Stimulated activated CD8-positive, alpha-beta memory T cell treated with anti-CD3 and anti-CD28 coated beads, Interleukin-15, amount 100 ng/mL, for 1 hour (primary cell): ENCODE measurements at regions not wholly inside any gene's neighbourhood (a gene's known extent, or its start where the extent isn't known, plus 50 kb on each side); places are given as distances from the start of the nearest gene placed in this dataset.
"Not testable (repeated sequence)": the region's sequence is repeated elsewhere in the genome, so short reads cannot be mapped to it uniquely, and the experiment has no call there.

Experiments
- DNase-seq: peaks from one replicate; pipeline ENCODE4 v3.0.0-alpha.2; 2020; ENCODE audit warnings: low read depth

DNA sequence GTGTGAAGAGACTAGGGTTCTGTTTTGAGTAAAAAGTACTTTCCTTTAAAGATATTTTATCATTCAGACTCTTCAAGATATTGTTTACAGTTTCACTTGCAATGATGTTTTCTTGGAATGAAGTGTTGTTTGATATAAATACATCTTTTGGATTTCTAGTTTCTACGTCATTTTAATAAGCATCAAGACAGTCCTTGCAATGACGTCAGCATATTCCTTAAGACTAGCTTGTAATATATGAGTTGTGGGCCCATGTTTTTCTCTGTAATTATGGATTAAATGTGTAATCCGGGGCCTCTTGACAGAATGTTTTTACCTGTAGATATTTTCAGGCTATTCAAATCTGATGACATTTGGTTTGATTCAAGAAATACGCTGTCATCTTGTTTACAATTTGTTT lies 66.1 kb downstream of the RBMX2 start:
- DNase-seq = no peak

DNA sequence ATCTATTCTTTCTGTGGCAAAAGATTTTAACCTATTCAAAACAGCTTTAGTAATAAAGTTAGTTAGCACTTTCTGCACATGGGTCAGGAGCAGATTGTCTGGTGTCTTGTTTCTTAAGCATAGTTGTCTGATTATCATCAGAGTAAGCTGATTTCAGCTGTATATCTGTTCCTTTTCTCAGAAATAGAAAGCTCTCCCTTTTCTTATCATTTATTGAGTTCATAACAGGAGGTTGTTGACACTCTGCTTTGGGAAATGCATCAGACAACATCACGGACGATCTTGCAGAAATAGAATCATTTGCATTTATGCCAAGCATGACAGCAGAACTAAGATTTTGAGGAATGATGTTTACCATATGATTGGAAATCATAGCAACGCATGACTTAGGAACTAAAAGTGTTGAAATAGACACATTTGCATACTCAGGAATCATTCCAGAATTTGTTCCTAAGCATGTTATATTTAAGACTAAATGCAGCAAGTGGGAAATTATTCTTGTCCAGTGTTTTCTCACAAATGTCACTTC lies 66.7 kb downstream of the RBMX2 start:
- no peak for DNase-seq

DNA sequence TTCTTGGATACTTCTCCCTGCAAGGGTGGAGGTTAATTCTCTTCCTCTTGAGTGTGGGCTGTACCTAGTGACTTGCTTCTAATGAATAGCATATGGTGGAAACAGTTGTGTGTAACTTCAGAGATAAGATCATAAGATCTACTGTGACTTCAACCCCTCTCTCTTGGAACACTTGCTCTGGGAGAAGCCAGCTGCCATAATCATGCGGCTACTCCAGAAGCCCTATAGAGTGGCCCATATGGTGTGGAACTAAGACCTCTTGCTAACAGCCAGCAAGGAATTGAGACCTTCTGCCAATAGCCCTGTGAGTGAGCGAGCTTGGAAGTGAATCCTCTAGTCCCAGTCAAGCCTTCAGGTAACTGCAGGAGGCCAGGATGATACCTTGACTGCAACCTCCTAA lies 81.1 kb downstream of the RBMX2 start:
- no peak for DNase-seq

DNA sequence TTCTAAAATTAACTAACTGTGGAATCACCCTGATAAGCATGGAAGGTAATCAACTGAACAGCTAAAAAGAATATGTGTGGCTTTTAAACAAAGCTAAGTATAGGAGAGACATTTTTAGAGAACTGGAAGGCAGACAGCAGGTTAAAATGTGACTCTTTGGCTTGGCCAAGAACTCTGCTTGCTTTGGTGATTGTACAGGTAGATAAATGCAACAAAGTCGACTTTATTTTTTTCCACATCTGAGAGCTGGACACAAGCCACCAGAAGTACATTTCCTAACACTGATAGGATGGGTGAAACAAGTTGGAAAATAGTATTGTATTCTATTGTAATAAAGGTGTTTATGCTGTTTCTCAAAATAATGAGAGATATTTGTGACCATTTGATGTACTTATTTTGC lies 84.1 kb downstream of the RBMX2 start:
- no peak for DNase-seq

DNA sequence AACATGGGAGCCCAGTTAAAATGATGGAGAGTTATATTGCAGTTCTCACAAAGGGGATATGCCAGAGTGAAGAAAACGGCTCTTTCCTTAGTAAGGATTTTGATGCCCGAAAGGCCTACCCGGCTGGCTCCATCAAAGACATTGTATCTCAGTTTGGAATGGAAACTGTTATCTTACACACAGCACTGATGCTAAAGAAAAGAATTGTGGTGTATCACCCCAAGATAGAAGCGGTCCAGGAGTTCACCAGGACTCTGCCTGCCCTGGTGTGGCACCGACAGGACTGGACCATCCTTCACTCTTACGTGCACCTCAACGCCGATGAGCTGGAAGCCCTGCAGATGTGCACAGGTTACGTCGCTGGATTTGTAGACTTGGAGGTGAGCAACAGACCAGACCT lies 93.7 kb downstream of the RBMX2 start:
- DNase-seq = not testable (repeated sequence)

DNA sequence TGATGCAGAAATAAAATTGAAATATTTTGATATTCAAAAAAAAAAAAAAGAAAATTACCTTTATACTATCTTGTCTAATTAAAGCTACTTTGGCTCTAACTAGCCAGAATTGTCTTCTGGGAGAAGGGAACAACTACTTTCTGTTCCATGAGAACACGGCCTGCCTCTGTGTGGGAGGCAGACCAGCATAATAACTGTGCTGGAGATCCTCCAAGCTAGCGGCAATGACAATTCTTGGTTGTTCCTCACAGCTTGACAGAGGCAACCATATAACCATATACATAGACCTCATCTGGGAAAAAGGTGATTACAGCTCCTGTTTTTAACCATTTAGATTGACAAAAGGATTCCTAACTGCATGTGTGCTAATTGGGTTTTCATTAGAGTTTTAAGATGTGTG lies 95.7 kb downstream of the RBMX2 start:
- no peak for DNase-seq

DNA sequence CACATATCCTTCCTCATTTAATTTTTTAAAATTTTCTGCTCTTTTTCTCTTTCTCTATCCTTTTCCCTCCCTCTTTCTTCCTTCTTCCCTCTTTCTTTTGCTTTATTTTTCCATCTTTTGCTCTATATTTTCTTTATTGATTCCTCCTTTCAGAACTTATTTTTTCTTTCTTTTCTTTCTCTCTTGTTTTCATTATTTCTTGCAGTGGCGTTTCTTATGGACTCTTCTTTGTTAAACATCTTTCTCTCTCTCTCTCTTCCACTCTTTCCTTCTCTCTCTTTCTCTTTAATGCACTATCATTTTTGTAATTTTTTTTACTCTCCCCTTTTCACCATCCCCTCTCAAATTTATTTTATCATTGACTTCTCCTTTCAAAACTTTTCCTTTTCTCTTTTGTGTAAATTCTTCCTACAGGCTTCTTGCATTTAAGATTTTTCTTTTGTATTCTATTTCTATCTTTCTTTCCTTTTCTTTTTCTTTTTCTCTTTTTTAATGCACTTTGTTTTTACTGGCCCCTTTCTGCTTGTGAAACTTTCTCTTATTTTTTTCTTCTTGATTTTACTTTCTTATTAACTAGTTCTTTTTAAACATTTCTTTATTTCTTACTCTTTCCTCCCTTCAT lies 97.0 kb downstream of the RBMX2 start:
- DNase-seq = no peak

DNA sequence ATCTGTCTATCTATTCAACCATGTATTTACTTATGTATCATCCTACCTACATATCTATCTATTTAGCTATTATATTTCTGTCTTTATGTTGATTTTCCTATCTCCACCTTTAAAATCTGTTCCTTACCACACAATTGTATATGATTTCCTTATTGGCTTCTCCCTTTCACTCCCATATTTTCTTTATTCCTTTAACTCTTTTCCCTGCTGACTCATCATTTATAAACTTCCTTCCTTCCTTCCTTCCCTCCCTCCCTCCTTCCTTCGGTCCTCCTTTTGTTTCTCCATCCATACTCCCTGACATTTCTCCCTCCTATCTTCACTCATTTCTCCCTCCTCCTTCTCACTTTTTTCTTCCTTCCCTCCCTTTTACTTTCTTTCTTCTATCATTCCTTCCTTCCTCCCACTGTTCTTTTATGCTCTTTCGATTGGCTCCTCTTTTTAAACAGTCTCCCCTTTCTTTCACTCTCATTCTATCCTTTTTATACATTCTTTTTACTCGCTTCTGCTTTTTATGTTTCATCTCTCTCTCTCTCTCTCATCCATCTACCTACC lies 100.3 kb downstream of the RBMX2 start:
- DNase-seq = no peak

DNA sequence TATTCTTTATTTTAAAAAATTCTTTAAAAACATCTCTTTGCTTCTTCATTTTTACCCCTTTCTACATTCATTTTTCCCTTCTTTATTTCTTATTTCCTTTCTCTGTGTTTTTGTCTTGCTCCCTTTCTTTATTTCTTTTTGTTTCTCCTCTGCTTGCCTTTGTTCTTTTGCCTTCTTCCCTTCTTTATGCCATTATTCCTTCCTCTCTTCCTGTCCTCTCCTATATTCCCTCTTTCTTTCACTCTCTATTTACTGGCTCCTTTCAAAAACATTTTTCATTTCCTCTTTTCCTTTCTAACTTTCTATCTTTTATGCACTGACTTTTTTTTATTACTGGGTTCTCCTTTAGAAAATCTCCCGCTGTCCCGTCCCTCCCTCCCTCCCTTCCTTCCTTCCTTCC lies 102.2 kb downstream of the RBMX2 start:
- no peak for DNase-seq

DNA sequence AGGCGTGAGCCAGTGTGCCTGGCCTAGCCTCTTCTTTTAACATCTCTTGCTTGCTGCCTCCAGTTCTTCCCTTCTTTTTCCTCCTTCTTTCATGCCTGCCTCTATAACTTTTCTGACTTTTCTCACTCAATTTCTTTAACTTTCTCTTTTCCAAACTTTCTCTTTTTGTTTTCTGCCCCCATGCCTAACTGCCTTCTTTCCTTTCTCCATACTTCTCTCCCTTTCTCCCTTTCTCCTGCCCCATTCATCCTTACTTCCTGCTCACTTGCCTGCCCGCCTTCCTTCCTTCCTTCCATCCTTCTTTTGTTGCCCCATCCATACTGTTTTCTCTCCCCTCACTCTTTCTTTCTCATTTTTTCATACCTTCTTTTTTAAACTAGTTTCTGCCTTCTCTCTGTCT lies 105.2 kb downstream of the RBMX2 start:
- no peak for DNase-seq

DNA sequence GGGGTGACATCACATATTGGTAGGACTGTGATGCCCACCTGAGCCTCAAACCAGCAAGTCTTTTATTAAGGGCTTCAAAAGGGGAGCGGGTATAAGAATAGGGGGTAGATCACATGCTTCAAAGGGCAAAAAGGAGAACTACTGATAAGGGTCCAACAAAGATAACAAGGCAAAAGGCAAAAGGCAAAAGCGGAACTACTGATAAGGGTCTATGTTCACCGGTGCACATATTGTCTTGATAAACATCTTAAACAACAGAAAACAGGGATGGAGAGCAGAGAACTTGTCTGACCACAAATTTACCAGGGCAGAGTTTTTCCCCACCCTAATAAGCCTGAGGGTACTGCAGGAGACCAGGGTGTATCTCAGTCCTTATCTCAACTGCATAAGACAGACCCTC lies 110.7 kb downstream of the RBMX2 start:
- not testable (repeated sequence) for DNase-seq

DNA sequence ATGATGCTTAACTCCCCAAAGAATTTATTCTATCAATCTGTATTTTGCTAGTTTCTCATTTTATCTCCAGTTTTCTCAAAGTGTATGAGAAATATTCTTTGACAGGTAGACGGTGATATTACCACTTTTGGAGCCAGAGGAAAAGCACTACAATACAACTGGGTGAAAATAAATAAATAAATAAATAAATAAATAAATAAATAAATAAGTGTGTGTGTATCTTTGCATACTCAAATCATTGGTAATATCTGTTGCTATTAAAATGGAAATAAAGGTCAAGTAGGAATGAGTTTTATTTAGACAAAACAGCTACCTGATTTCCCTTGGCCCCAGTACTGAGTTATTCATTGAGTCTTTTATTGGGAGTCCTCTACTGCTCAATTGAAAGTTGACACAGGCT lies 114.3 kb downstream of the RBMX2 start:
- DNase-seq = no peak

DNA sequence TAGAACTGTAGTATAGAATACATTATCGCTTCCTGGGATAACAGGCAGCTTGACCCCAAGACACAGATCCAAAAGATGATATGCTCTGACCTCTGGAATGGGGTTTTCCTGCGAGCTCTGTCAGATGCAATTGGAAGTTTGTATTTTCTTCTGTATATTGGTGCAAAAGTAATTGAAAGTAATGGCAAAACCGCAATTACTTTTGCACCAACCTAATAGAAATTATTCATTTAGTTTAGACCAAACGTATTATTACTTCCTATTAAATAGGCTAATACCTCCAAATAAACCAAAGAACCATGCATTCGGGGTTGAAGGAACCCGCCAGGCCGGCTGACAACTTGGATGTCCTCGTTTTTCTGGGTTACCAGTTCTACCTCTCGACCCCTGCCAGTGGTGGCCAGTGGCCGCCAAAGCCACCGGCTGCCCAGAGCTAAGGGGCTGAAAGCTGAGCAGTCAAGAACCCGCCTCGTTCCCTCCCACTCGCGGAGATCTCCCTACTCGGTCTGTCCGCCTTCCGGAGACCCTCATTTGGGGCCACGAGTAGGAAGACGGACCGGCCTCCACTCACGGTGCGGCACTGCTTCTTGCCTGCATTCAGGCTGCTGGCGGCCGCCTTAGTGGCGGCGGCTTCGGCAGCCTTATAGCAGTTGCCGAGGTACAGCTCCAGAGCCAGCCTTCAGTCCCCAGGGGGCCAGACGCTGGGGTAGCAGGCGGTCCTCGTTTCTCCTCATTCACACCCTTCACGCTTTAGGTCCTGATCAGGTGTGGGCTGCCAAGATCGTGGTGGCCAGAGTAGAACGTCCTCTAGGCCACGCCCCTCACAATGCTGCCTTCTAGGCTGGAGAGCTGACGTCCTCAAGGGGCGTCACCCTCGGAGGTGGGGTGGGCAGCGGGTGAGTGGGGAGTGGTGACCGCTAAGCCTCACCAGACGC lies 121.9 kb downstream of the RBMX2 start:
- DNase-seq = no peak

DNA sequence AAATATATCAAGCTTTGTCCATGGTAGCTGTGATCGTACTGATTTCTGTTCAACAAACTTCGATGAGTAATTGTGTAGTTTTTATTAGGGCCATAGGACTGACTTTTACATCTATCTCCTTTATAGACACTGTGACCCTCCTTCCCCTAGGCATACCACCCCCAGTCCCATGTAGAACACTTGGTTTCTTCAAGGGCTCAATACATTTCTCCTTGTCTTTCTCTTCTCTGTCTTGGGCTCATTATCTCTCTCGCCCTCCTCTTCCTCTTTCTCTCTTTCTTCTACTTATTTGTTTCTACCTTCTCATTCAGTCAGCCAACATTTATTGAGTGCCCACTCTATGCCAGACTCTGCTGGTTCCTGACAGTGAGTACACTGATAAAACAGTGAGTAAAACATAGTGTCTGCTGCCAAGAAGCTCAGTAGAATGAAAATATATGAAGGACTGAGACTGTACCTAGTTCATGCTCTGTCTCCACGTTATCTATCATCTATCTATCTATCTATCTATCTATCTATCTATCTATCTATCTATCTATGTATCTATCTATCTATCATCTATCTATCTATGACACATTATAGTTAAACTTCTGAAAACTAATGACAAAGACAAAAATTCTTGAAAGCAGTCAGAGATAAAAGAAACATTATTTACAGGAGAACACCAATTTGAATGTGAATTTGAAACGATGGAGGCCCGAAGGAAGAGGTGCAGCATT lies 122.8 kb downstream of the RBMX2 start:
- DNase-seq = no peak

DNA sequence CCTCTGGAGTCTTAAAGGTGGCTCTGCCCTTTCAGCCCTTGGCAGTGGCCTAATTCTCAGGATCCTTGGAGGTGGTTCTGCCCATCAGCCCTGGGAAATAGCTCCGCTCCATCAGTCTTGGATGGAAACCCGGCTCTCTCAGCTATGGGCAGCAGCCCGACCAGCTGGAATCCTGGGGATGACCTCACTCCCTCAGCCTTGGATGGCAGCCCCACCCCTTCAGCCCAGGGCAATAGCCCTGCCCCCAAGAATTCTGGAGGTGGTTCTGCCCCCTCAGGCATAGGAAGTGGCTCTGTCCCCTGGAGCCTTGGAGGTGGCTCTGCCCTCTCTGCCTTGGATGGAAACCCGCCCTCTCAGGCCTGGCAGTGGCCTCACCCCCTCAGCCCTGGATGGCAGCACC lies 127.7 kb downstream of the RBMX2 start:
- DNase-seq = no peak

DNA sequence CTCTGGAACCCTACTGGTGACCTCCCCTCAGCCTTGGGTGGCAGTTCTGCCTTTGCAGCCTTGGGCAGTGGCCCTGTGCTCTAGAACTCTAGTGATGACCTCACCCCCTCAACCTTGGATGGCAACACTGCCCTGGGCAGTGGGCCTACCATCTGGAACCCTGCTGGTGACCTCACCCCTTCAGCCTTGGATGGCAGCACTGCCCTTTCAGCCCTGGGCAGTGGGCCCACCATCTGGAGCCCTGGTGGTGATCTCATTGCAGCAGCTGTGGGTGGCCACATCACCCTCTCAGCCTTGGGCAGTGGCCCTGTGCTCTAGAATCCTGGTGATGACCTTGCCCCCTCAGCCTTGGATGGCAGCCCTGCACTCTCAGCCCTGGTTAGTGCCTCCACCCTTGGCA lies 129.3 kb downstream of the RBMX2 start:
- DNase-seq = no peak

DNA sequence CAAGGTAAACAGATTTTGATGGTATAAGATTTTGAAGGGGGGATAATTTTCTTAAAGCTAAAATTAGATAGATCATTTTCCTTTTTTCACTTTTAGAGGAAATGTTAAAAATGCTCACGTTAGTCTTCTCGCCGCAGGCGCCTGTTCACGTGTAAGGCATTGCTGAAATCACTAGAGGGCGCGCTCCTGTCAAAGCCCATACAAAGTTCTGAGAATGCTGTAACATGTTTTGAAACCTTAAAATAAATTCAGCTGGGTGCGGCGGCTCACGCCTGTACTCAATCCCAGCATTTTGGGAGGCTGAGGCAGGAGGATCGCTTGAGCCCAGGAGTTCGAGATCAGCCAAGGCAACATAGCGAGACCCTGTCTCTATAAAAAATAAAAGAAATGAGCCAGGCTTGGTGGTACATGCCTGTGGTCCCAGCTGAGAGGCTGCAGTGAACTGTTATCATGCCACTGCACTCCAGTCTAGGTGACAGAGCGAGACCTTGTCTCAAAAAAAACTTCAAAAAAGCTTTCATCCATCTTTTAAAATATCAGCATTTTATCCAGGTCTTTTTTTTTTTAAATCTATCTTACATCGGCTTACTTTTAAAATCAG lies 138.0 kb downstream of the RBMX2 start:
- DNase-seq = peak; percentile 2

DNA sequence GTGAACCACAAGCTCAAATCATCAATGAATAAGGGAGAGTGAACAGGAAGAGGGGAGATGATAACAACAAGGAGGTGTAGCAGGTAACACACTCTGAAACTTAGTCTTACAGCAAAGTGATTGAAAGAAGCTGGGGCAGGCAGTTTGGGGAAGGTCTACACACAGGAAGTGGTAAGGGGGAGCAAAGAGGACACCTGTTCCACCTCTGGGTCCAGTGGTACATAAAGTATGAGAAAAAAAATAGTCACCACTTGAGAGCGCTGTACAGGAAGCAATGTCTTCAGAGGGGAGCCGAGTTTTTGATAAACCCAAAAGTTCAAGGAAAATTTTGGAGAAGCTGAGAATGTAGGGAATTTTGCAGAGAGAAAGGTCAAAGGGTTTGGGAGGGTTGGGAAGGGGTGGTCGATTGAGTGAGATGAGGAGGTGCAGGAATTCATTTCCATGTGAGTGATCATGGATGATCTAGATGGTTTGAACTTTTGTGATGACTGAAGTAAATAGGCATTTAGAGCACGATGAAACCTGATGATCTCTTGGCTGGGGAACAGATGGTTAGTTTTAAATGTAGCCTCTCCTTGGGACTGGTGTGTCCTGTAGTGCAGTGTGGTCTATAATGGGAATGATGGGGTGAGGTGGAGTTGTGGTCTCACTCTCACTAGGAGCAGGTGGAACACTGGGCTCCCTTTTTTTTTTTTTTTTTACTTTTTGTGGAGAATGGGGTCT lies 142.0 kb downstream of the RBMX2 start:
- no peak for DNase-seq

DNA sequence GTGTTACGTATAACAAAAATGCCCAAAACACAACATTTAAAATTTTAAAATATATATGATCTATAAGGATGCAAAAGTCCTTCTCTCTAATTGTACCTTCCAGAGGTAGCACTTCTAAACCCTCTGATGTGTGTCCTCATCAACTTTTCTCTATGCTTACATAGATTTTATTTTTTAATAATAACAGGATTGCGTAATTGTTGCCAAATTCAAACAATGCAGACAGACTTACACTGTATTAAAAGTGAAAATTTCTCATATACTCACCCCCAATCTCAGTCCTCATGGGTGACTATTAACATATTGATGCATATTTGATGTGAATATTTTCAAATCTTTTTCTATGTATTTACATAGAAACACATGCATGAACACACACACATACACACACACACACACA lies 144.0 kb downstream of the RBMX2 start:
- no peak for DNase-seq

DNA sequence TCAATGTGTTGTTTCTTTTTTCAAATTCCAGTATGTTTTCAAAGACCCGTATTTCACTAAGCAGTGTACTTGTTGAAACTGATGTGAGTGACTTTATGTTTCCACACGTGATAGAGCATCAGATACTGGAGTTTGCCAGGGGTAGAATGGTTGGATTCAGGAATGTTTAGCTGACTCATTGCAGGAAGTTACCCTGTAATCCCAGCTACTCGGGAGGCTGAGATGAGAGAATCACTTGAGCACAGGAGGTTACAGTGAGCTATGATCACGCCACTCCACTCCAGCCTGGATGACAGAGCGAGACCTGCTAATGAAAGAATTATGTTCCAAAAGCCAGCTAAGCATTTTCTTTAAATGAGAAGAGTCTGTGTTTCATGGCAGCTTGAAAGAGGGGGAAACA lies 147.6 kb downstream of the RBMX2 start:
- DNase-seq = not testable (repeated sequence)

DNA sequence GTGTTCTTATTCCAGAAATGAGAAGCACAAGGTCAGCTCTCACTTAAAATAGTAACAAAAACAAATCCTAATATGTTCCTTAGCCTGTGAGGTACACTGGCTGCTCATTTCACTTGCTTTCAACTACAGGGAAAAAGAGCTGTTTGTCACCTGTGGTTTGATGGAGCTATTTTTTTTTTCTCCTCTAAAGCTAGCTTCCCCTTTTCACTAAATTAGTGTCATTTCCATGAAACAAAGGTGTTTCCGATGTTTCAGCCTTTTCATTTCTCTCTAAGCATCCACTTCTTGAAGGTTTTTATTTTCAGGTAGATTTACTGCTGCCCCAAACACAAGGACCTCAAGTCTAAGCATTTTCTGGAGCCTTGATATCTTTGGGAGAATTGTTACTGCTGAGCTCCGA lies 148.6 kb downstream of the RBMX2 start:
- DNase-seq = no peak
